Sigmoid colon (tissue), 4 donors: ENCODE measurements at regions not wholly inside any gene's neighbourhood (a gene's known extent, or its start where the extent isn't known, plus 50 kb on each side); places are given as distances from the start of the nearest gene placed in this dataset.

Source experiments
- EP300 ChIP-seq, 4 donors: sonication (generic); formaldehyde crosslinking; IDR thresholded peaks; one replicate each; pipeline ENCODE4 v1.6.1; 2017; ENCODE audit warnings: antibody characterized with exemption in 4 of 4
- POLR2A ChIP-seq, 2 donors: fragments of 450-650 bp; IDR thresholded peaks; one replicate each; pipeline ENCODE4 v1.6.1; 2016; ENCODE audit warnings: antibody characterized with exemption in 2 of 2, mild to moderate bottlenecking in 2 of 2, moderate library complexity in 2 of 2
- POLR2AphosphoS5 ChIP-seq, 4 donors: sonication (generic); formaldehyde crosslinking; IDR thresholded peaks; one replicate each; pipeline ENCODE4 v1.6.1; 2017; ENCODE audit warnings: antibody characterized with exemption in 4 of 4
- TF ChIP-seq, protein P1 (sequence below), 4 experiments: fragments of 450-650 bp in 3 of 4; fragments of 200-600 bp in 1 of 4; IDR thresholded peaks; one replicate each; pipeline ENCODE4 v1.5.1; 2016 to 2019; ENCODE audit warnings: antibody characterized with exemption in 4 of 4, mild to moderate bottlenecking in 3 of 4, moderate library complexity in 2 of 4

- TF ChIP-seq, protein P1, sequence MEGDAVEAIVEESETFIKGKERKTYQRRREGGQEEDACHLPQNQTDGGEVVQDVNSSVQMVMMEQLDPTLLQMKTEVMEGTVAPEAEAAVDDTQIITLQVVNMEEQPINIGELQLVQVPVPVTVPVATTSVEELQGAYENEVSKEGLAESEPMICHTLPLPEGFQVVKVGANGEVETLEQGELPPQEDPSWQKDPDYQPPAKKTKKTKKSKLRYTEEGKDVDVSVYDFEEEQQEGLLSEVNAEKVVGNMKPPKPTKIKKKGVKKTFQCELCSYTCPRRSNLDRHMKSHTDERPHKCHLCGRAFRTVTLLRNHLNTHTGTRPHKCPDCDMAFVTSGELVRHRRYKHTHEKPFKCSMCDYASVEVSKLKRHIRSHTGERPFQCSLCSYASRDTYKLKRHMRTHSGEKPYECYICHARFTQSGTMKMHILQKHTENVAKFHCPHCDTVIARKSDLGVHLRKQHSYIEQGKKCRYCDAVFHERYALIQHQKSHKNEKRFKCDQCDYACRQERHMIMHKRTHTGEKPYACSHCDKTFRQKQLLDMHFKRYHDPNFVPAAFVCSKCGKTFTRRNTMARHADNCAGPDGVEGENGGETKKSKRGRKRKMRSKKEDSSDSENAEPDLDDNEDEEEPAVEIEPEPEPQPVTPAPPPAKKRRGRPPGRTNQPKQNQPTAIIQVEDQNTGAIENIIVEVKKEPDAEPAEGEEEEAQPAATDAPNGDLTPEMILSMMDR (IDR thresholded peaks at IDR 0.05) = no peak
- TF ChIP-seq POLR2A (IDR thresholded peaks at IDR 0.05) (no peak), POLR2AphosphoS5 (IDR thresholded peaks at IDR 0.05) (no peak), EP300 (IDR thresholded peaks at IDR 0.05) (no peak)
Measured at GRCh38 chr17:71371809-71372208, 749.0 kb upstream of the SOX9 start.
